Epithelial cell of esophagus (primary cell): ENCODE measurements at regions not wholly inside any gene's neighbourhood (a gene's known extent, or its start where the extent isn't known, plus 50 kb on each side); places are given as distances from the start of the nearest gene placed in this dataset.

Source experiments
- DNase-seq: peaks from one replicate; pipeline ENCODE4 v3.0.0; 2010; ENCODE audit warnings: low read depth
- H3K4me3 ChIP-seq: 2 replicates; pipeline ENCODE4 v1.5.1; 2011; ENCODE audit warnings: mild to moderate bottlenecking, low read length, control low read depth
- CTCF ChIP-seq: IDR thresholded peaks from 2 replicates; pipeline ENCODE4 v1.5.1; 2011; ENCODE audit warnings: low read depth, mild to moderate bottlenecking, low read length, control low read depth, inconsistent platforms; ENCODE audit not compliant: insufficient read depth; ENCODE audit errors: missing control alignments

DNA sequence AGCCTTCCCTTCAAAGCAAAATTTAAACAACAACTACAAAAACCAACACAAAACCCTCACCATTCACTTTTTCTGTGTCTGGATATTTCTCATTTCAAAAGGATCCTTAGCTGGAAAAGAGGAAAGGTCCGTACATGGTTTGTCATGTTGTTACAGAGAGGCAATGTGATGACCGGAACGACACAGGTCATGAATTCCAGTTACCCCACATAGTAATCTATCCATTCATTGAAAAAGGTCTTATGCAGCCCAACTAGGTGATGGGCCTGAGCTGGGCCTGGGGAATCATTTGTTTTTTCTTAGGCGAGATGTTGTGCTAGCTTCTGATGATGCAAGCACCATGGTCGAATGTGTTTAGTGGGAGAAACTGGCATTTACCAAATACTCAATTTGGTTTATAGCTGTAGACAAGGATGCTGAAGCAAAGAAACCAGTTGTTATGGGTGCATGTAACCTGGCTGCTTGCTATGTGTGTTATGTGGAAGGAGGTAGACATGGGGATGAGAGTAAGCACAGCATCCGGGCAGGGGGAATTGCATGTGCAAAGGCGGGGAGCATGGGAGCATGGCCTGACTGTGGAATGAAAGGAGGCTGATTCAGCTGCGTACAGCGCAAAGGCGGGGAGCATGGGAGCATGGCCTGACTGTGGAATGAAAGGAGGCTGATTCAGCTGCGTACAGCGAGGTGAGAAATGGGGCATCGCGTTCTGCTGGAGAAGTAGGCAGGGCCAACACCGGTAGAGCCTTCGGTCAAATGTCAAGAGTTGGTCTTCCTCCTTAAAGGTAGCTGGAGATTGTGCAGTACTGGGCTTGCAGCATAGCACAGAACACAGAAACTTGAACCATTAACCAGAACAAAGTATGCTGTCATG, 269.7 kb upstream of the MAF start:
- no peak overlapping the region for H3K4me3 ChIP-seq
- TF ChIP-seq CTCF: no peak
- DNase-seq: no peak

DNA sequence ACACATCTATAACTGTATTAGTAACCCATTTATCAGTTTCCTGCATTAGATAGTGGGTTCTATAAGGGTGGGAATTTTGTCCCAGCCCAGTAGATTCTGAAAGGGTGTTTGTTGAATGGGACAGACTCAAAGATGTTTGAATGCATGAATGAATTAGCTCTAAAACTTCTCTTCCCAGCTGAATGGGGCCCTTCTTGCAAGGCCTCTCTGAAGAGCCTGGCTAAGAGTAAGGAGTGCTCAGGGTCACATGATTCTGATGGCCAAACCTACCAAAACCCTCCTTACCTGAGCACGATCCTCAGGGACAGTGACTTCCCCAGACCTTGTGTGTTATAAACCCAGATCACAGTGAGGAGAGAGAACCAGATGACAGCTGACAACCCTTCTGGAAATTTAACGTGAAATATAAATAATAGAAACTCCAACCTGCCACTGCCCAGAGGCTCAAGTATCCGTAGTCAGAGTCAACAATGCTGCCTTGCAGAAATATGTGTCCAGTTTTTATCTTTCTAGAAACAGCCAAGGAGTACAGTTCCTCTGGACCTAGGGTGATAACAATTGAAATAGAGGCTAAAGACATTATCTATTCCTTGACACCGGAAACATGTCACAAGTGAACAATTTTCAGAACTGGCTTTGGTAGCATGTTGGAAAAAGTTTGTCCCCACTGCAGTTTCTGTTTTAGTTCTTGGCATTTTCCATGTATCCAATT, 268.9 kb upstream of the MAF start:
- no peak overlapping the region for H3K4me3 ChIP-seq
- TF ChIP-seq CTCF: no peak
- no peak for DNase-seq

GRCh38 chr16:79868841-79869240, 268.3 kb upstream of the MAF start:
- DNase-seq: no peak
- TF ChIP-seq CTCF: no peak
- no peak overlapping the region for H3K4me3 ChIP-seq

- H3K4me3 ChIP-seq: no peak overlapping the region
- DNase-seq: no peak
- no peak for TF ChIP-seq CTCF
Measured at GRCh38 chr16:79867425-79867997, 267.0 kb upstream of the MAF start.

- TF ChIP-seq CTCF: no peak
- H3K4me3 ChIP-seq: no peak overlapping the region
- no peak for DNase-seq
Measured at GRCh38 chr16:79865918-79866317, 265.4 kb upstream of the MAF start.

- H3K4me3 ChIP-seq: no peak overlapping the region
- DNase-seq: no peak
- TF ChIP-seq CTCF: no peak
Measured at GRCh38 chr16:79864781-79865391, 264.3 kb upstream of the MAF start.
